SKM-1 (cell line): ENCODE measurements at regions not wholly inside any gene's neighbourhood (a gene's known extent, or its start where the extent isn't known, plus 50 kb on each side); places are given as distances from the start of the nearest gene placed in this dataset.
A peak's percentile ranks its signal among the peaks of the same experiment; 100 is the strongest.

Experiments
- DNase-seq: peaks from one replicate; lab custom pipeline; 2025; ENCODE audit not compliant: unreplicated experiment; lab: John Stamatoyannopoulos, UW

DNA sequence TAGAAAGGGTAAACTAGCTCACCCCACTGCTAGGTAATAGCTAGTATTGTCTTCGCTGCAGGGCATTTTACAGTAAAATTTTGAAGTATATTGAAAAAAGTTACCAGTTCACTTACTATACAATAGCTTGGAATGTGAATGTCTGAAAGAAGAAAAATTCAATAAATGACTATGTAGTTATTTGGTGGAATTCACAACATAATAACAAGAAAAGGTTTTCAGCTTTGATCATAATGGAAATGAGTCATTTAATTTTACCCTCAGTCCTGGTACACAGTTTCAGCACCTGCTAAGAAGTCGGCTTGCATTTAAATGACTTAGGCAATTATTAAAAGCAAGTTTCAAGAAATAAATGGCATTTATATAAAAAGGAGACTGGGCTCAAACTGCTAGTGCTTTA is 90.4 kb downstream of the NUP35 start:
- DNase-seq, result no peak

DNA sequence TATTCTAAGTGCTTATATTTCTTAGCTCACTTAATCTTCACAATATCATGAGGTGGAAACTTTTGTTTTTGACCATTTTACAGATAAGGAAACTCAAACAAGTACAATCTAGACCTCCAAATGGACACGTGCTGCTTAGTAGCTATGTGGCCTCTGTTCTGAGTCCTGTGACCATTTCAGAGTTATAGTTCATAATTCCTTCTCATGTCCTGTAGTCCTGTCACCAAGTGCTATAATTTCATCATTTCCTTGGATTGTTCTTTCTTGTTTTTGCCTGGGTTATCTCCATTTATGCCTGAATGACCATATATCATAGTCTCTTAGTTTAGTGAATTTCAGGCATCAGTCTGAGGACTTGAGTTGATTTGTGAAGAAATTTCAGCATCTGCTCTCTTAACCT is 91.7 kb downstream of the NUP35 start:
- no peak for DNase-seq

GRCh38 chr2:183219888-183220287 is 95.6 kb downstream of the NUP35 start:
- DNase-seq, result no peak

- DNase-seq, result no peak
Measured at GRCh38 chr2:183222751-183223150, 98.5 kb downstream of the NUP35 start.

GRCh38 chr2:183224948-183225347 is 100.7 kb downstream of the NUP35 start:
- no peak for DNase-seq

GRCh38 chr2:183227176-183227575 is 102.9 kb downstream of the NUP35 start:
- DNase-seq, result no peak

GRCh38 chr2:183229386-183229785 is 105.1 kb downstream of the NUP35 start:
- DNase-seq, result no peak

DNA sequence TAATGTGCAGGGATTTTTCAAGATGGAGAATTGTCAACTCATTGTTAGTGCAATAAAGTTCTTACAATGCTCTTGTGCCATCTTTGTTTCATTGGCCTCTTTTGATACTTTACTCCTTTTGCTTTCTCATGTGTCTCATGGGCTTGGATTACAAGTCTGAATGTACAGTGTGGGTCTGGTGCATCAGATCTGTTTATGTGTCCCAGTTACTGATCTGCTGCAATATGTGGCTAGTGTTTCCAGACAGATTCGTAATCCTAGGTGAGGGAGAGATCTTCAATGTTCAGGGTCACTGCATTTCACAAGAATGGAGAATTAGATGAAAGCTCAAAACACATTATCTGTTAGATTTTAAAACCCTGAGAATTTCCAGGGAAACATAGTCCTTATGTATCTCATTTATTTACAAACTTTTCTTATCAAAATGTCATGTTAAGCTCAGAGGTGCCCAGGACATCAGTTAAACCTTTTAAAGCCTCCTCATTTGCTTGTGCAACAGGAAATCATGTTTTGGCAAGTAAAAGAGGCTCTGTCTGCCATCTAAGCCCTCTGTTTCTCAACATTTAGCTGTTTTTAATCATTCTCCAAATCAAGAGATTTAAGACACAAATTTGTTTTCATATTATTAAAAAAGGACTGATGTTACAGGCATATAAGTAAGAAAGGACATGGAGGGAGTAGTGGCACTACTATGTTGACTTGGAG is 108.1 kb downstream of the NUP35 start:
- no peak for DNase-seq

- no peak for DNase-seq
Measured at GRCh38 chr2:183242937-183243336, 118.7 kb downstream of the NUP35 start.

DNA sequence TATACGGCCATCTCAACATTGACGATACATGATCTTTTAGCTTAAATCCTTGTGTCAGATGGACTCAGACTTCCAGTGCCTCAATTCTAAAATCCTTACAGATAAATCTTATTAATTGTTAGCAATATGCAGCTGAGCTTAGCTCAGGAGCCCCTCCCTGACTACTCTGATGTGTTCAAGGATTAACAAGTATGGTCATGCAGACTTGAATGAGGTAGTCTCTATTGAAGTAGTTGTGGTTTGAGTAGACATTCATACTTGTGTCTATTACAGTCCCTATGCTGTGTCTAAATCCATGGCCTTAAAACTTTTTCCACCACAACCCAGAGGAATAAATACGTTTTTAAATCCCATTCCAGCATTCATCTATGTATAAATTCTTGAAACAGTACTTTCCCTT is 119.5 kb downstream of the NUP35 start:
- DNase-seq, result no peak

DNA sequence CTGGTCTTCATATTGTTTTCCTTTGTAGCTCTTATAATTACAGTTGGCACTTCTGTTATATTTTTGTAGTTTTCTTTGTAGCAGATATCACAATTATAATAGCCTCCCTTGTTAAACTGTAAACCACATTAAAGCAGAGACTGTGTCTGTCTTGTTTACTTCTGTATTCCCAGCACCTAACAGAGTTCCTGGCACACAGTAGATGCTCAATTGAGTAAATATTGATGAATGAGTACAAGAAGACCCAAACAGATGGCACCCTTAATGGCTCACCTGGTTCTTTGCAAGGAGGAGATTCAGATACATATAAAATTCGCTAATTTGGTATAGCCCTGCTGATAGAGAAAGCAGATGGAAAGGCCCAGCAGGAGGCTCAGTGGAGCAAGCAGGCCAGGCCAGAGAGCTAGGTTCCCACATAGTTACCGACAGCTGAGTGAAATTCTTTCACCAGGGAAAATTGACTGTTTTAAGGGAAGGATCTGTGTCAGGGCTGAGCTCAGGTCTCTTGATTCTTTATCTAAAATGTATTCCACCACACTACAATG is 120.1 kb downstream of the NUP35 start:
- DNase-seq, result no peak

- DNase-seq, result peak; percentile 5
Measured at GRCh38 chr2:183248866-183249567, 124.8 kb downstream of the NUP35 start.

DNA sequence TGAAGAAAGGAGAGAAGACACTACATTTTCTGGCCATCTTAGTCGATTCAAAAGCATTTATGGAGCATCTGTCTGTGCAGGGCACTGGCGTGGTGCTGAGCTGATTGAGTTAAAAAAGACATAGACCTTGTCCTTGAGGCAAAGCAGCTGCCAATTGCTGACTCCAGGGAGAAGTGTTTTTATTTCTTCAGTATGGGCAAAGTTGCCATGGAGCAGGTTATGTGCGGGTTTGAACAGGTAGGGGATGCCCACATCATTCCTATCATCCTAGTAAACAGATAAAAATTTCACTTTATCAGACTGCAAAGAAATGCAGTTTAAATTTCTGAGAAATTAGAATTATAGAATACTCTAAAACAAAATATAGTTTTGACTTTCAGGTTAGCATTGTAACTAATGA is 125.8 kb downstream of the NUP35 start:
- DNase-seq, result no peak

DNA sequence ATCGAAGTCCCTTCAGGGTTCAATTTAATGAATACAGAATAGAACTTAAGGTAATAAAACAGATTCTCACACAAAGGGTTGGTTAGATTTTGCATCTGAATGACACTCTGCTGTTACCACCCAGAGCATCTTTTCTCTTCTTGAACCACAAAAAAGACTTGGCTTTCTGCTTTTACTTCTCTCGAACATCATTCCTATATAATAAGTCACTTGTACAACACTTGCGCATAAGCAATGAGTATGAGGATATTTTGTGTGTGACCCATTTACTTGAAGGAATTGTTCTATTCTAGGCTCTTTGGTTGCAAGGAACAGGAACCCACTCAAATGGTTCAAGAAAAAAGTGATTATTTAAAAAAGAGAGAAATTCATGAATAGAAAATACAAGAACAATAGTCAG is 126.2 kb downstream of the NUP35 start:
- no peak for DNase-seq

- no peak for DNase-seq
Measured at GRCh38 chr2:183253441-183254130, 129.3 kb downstream of the NUP35 start.

- no peak for DNase-seq
Measured at GRCh38 chr2:183255411-183255810, 131.2 kb downstream of the NUP35 start.

GRCh38 chr2:183259921-183260320 is 135.7 kb downstream of the NUP35 start:
- no peak for DNase-seq

DNA sequence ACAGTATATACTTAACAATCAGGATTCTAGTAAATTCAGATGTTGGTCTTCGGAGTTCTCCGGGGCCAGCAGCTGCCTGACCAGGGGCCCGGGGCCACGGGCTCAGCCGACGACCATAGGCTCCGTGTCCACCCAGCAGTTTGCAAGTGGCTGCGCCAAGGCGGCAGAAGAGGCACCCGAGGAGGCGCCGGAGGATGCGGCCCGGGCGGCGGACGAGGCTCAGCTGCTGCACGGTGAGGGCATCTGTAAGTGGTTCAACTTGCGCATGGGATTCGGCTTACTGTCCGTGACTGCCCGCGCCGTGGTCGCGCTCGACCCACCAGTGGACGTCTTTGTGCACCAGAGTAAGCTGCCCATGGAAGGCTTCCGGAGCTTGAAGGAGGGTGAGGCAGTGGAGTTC is 136.3 kb downstream of the NUP35 start:
- DNase-seq, result no peak

GRCh38 chr2:183264890-183265535 is 140.8 kb downstream of the NUP35 start:
- no peak for DNase-seq

DNA sequence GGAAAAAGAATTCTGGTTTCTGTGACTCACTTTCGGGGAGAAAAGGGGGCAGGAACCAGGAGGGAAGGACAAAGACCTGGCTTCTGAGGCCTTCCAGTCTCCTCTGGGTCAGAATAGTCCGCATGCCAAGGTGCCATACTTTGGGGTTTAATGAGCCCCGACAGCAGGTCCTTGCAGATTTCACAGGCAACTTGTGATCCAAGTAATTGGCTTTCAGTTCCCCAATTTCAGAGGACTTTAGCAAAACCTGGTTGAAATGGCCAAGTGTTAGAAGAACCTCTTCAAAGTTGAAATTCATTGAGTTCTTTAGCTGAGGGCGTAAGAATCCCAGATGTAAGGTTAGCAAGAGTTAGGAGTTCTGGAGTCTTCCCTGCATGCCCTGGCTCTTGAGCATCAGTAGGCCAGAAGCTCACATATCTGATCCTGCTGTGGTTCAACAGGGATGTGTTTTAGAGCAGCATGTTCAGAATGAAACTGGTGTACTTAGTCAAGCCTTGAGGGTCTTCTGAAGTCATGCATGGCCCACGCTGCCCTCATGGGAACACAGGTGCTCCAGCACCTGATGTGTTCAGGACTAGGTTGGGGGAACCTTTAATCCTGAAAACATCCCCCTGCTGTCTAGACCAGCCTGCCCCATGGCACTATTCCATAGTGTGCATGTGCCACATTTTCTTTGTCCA is 143.0 kb downstream of the NUP35 start:
- DNase-seq, result no peak

DNA sequence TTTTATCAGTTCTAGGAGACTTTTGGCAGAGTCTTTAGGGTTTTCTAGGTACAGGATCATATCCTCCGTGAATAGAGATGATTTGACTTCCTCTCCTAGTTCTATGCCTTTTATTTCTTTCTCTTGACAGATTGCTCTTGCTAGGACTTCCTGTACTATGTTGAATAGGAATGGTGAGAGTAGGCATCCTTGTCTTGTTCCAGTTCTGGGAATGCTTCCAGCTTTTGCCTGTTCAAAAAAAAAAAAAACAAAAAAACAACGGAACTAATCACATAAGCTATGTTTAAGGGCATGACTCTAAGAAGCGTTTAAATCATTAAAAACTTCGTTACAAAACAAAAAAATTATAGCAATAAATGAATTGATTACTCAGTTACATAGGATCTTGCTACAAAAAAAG is 145.7 kb downstream of the NUP35 start:
- no peak for DNase-seq
